ENCODE measurements at regions not wholly inside any gene's neighbourhood (a gene's known extent, or its start where the extent isn't known, plus 50 kb on each side); places are given as distances from the start of the nearest gene placed in this dataset.

- FAIRE-seq = no peak
These were observed 329.8 kb downstream of the ATP23 start for GRCh38 chr12:58270966-58271705.

DNA sequence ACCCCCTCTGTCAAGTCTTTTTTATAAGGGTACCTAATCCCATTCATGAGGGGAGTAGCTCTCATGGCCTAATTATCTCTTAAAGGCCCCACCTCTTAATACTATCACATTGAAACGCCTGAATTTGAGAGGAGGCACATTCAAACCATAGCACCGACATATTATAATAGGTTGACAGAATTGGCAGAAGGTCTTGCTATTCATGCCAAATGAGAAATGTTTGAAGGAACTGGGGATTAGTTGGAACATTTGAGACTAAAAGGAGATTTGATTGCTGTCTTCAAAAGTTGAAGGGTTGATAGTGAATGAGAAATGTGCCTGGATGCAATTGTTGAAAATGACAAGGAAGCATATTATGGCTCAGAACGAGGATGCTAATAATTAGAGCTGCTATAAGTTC is 331.1 kb downstream of the ATP23 start:
- no peak for FAIRE-seq

DNA sequence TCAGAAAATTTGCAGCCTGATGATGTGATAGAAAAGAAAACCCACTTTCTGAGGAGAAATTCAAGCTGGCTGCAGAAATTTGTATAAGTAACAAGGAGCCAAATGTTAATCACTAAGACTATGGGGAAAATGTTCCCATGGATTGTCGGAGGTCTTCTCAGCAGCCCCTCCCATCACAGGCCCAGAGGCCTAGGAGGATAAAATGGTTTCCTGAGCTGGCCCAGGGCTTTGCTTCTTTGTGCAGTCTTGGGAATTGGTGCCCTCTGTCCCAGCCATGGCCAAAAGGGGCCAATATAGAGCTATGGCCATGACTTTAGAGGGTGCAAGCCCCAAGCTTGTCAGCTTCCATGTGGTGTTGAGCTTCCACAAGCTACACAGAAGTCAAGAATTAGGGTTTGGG is 335.9 kb downstream of the ATP23 start:
- FAIRE-seq = no peak

DNA sequence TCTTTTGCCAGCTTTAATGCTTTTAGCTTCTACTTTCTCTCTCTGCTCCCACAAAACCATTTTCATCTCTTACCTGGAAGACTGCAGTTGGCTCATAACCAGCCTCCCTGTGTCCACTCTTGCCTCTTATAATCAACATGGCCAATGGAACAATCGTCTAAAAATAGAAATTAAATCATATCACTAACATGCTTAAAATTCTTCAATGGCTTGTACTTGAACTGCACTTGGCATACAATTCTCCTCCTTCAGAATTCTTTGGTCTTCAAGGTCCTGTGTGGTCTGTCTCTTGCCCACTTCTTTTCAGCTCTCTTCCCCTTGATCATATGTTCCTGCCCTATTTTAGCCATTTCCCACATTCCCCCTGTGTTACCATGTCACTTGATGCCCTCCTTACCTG is 342.2 kb downstream of the ATP23 start:
- FAIRE-seq = no peak

- no peak for FAIRE-seq
These were observed 344.2 kb downstream of the ATP23 start for GRCh38 chr12:58285551-58285950.

DNA sequence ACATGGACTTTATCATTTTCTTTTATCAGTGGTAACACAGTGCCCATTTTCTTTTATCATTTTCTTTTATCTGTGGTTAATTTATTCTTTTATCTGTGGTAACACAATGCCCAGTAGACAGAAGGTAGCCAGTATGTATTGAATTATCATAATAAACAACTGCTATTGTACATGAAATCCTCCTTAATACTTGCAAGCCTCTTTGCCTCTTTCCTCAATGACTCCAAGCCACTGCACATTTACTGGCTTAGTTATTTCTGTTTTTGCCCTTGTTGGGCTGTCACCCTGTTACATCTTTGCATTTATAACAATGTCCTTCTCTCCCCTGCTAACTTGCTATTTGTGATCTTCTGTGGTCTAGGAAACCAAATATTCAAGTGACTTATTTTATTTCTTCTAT is 345.0 kb downstream of the ATP23 start:
- no peak for FAIRE-seq

- no peak for FAIRE-seq
These were observed 346.8 kb downstream of the ATP23 start for GRCh38 chr12:58288190-58288589.

DNA sequence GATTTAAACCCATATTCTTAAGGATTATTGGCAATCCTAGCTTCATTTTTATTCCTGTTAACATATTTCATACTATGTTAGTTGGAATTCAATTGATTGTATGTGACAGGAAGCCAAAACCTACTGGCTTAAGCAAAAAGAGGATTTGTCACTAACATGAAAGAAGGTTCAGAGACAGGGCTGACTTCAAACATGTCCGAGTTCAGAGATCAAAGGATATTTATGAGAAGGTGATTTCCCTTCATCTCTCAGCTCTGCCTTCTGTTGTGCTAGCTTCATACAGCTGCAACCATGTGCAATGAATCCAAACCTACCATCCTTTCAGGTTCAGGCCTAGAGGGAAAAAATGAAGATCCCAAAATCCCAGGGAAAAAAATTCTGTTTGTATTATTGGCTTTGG is 349.7 kb downstream of the ATP23 start:
- FAIRE-seq = no peak

- FAIRE-seq = no peak
These were observed 352.1 kb downstream of the ATP23 start for GRCh38 chr12:58293308-58293982.

DNA sequence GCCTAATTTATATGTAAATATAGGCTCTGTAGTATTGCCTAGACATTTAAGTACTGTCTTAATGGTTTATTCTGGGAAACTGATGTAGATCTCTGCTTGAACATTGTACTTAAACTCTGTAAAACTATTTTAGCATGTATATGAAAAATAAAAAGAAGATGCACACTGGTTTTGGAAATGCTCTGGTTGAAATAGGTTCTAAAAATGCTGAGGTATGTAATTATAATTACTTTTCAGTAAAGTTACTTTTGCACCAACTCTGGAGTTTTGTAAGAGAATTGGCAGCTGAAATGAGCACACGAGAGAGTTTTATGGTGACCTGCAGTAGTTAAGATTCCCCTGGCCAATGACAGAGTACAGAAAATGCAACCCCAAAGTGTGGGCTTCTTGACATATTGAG is 353.9 kb downstream of the ATP23 start:
- no peak for FAIRE-seq

DNA sequence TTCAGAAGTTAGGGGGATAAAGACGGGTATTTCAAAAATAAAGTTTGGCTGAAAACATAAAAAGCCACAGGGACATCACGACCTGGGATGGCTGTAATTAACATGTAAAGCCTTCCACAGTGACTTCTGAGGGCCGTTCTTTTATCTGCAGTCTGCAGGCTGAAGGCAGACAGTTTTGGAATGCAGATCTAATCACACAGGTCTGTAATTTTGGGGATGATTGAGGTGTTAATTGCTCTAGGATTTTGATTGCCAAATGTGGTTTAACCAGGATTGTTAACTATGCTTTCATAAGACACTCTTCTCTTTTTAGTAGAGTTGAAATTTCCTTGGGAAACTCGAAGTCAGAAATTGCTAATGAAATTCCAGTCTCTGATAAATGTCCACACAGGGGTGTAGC is 355.5 kb downstream of the ATP23 start:
- FAIRE-seq = no peak

- no peak for FAIRE-seq
These were observed 357.4 kb downstream of the ATP23 start for GRCh38 chr12:58298803-58299202.

- no peak for FAIRE-seq
These were observed 358.0 kb downstream of the ATP23 start for GRCh38 chr12:58299371-58299770.

GRCh38 chr12:58301038-58301729 is 359.8 kb downstream of the ATP23 start:
- no peak for FAIRE-seq

GRCh38 chr12:58301730-58302122 is 360.4 kb downstream of the ATP23 start:
- FAIRE-seq = no peak

- no peak for FAIRE-seq
These were observed 361.2 kb downstream of the ATP23 start for GRCh38 chr12:58302487-58303011.

GRCh38 chr12:58306266-58307000 is 365.1 kb downstream of the ATP23 start:
- FAIRE-seq = no peak

- no peak for FAIRE-seq
These were observed 368.4 kb downstream of the ATP23 start for GRCh38 chr12:58309806-58310205.

DNA sequence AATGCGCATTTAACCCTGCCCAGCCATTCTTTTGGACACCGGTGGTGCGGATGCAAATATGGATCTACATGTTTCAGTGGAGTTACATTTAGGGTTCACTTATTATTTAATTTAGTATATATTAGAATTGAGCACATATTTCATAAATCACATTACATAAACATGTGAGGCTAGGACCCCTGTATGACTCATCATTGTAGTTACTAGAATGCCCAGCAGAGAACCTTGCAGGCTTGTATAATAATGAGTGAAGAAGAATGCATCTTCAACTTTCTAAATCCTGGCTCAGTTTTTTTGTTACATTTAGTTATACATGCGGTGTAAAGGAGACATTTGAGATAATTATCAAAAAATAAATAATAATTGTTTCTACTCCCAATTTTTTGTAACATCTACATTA is 369.0 kb downstream of the ATP23 start:
- no peak for FAIRE-seq

GRCh38 chr12:58310809-58311622 is 369.6 kb downstream of the ATP23 start:
- no peak for FAIRE-seq

GRCh38 chr12:58313091-58313855 is 371.9 kb downstream of the ATP23 start:
- no peak for FAIRE-seq
